NCI-H524 treated with DMSO at 0.1 percent for 48 hours (cell line): ENCODE measurements at regions not wholly inside any gene's neighbourhood (a gene's known extent, or its start where the extent isn't known, plus 50 kb on each side); places are given as distances from the start of the nearest gene placed in this dataset.

Experiments used
- DNase-seq: peaks from one replicate; lab custom pipeline; 2025; lab: John Stamatoyannopoulos, UW

DNA sequence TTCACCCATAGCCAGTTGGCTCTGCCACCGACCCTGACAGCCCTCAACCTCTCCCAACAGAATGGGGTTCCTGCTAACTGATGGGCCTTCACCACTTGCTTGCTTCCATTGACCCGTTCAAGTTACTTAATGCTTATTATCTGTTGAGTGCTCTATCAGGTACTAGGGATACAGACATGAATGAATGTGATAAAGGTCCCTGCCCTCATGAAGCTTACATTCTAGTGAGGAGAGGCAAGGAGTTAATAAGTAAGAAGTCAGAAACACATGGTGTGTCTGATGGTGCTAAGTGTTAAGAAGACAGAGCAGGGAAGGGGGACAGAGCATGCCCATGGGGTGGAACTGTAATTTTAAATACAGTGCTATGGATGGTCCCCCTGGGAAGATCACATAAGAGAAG, 107.5 kb upstream of the JUN start:
- DNase-seq, result no peak

DNA sequence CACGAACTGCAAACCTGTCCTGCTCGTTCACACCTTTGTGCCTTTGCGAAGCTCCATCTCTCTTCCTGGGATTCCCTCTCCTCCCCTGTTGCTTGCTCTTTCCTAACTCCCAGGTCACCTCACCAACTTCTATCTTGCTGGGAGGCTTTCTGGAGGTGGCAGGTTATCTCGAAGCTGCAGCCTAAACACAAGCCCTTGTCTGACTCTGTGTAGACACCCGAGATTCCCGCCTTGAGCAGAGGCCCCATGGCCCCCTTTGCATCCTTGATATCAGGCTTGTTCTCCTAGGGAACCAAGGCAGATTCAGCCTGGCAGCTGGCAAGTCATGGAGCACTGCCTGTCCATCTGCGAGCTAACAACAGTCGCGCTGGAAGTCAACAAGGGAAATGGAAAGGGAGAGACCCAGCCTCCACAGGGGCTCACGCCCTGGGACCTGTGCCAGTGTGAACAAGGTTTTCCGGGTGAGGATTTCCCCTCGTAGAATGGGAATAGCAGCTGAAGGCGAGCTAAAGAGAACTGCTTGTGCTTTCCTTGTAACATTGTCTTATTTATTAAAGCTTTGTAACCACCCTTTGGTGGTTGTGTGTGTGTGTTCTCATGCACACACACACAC, 109.5 kb upstream of the JUN start:
- DNase-seq, result no peak

DNA sequence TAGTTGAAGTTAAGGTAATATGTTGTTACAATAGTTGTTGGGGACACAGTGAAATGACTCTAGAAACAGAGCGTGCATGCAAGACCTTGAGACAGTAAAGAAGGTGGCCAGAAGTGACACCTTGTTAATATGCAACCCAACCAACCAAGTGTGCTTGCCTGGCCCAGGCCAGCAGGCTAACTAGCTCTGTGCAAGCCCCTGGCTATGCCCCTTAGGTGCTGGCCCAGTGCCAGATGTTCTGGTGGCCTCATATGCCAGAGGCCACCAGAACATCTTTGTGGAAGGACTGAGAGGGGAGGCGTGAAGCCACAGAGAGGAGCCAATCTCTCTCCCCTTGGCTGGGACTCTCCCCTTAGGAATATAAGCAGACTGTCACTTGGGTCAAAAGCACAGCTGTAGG, 111.2 kb upstream of the JUN start:
- DNase-seq, result no peak

DNA sequence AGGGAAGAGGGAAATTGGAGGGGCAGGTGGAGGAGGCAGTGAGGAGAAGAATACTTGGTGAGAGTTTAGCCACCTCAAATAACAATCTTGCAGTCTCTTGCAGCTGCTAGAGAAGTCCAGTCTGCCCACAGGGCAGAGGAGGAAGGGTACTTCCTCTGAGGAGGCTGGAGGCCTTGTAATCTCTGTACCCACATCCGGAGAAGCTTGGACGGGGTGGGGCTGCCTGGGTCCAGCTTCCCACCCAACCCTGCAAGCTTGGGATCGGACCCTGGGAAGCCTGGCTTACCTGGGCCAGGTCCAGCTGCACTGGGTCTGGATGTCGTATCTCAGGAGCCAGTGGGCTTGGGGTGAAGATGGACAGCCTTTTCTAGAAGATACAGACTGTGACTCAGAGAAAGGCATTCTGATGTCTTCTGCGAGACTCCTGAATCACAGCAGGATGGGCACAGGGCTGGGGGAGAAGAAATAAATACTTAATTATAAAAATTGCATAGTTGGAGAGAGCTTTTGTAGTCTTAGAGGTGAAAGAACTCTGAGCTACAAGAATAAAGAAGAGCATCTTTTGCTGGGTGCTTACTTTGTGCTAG, 111.8 kb upstream of the JUN start:
- DNase-seq, result no peak

DNA sequence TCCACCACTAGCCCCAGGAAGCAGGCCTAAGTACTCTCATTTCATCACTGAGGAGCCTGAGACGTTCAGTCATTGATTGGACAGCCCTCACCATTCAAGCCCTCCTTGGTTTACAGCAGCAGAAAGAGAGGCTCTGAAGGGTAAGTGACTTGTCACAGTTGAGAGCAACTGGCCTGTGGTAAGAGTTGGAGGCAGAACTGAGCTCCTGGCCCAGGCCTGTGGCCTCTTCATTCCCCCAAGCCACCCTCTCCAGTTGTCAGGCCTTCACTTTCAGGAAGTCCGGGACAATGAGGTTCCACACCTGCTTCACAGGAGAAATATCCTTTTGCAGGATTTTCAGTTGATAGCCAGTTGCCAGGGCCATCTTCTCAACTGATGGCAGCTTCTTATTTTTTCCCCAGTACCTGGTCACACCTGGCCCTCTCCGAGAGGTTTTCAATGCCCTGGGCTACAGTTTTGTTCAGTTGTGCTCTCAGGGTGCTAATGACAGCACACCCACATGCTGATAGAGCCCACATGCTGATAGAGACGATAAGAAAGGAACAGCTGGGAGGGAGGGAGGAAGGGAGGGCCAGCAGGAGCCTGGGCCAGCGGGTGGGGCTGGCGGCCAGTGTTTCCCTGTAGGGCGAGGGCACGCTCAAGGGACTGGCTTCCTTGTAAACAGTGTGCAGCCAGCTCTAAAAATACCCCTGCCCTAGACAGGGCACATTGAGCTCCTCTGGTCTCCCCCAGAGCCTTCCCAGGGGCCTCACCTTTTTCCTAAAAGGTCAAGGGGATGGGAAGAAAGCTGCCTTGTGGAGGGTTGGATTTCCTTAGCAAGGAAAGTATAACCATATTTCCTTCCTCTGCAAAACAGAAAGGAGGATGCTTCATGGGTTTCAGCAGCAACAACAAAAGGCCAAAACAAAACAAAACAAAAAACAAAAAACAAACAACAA, 112.7 kb upstream of the JUN start:
- DNase-seq, result no peak

DNA sequence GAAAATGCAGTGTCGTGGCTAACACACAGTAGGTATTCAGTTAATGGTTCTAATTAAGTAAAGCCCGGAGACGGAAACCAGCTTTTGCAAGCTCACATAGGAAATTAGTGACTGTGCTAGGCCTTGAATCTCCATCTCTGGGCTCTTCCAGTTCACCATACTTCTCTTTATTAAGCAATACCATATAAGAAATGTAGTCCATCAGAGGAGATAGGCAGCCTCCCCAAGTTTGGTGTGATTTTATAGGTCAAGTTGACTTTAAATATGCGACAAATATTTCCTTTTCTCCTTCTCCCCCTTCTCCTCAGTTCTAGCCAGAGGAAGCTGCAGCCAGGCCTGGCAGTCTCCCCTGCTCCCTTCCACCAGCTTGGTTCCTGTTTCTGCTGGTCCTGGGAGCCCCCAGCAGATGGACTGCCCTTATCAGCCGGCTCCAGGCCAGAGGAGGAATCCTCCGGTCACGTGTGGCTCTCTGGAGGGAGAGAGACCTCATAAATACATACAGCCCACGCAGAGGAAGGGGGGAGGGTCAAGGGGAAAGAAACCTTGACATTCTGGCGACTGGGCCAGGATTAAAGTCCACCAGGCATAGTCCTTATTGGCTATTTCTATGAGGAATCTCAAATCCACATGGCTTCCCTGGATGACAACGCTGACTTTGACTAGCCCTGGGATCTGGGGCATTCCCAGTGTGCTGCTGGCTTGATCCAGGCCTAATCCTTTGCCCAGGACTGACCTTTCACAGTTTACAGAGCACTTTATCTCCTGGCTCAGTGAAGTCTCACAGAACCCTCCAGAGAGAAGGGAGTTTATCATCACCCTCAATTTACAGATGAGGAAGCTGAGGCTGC, 115.1 kb upstream of the JUN start:
- peak; percentile 10 for DNase-seq

DNA sequence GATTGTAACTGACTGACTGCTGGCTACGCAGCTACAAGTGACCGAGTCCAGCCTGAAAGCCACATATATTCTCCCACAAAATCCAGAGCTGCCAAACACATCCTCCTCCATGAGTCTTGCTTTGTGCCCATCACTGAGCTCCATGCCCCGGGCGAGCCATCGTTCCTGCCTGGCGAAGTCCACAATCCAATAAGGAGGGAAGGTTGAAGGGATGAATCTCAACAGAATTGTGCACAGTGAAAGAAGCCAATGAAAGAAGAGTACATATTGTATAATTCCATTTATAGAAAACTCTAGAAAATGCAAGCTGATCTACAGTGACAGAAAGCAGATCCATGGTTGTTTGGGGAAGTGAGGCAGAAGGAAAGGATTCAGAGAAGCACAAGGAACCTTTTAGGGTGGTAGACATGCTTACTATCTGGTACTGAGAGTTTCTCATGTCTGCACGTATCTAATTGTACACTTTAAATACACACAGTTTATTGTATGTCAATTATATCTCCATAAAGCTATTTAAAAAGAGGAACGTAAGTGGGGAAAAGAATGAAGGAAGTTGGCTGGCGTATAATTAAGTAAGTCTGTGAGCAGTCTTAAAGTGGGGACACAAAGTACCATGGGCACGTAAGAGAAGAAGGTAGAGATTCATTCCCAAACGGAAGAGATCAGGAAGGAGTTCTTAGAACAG, 115.9 kb upstream of the JUN start:
- DNase-seq, result no peak

DNA sequence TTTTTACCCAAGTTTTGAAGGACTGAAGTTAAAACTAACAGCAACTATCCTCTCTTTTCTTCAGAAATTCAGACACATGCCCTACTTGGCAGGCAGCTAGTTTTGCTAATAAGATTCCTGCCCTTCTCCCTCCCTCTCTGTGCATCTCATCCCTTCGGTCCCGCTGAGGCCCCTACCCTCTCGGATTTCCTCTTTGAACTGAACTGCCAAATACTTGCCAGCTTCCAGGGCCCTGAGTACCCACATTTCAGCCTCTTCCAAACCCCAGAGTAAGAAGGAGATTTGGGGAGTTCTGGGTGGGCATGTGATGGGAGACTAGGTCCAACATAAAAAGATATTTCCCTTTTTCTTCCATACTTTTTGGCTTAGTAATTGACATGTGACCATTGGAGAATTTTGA, 116.5 kb upstream of the JUN start:
- no peak for DNase-seq

DNA sequence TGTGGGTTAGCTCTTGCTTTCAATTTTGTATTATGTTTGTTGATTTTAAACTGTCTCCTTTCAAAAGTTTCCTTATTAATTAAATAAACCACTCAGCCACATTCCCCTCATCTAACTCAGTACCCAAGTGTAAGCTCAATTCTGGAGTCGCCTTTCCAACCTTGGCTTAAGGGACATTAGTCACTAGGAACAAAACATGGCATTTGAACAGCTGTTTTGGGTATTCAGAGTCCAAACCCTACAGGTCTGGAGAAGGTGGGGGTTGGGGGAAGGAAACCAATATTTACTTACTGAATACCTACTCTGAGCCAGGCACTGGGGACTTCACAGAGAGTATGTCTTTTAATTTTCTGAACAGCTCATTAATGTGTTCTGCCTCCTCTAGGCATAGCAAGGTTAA, 117.2 kb upstream of the JUN start:
- no peak for DNase-seq

DNA sequence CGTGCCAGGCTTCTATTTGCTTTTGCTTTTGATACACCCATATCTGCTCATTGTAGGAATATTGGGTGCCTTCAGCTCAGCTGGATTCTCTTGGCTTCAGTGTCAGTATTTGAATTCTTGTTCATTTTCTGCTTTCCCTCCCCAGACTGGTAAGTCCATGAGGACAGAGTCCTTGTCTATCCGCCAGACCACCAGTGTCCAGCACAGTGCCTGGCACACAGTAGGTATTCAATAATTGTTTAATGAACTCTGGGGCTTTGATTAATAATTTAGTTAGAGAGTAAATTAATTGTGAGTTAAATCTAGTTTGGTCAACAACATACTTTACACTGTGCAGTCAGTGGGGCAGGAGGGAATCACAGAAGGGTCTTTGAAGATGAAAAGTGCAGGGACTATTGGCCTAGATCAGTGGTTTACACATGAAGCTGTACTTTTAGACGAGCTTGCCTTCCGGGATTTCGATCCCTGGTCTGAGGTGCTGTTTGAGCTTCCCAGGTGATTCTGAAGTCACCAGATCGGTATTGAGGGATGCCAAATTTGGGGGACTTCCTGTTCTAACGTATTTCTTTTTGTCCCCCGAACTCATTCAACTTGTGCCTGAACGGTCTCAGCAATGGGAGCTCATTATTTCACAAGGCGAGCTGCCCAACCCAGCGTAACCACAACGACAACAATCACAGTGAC, 119.1 kb upstream of the JUN start:
- no peak for DNase-seq

DNA sequence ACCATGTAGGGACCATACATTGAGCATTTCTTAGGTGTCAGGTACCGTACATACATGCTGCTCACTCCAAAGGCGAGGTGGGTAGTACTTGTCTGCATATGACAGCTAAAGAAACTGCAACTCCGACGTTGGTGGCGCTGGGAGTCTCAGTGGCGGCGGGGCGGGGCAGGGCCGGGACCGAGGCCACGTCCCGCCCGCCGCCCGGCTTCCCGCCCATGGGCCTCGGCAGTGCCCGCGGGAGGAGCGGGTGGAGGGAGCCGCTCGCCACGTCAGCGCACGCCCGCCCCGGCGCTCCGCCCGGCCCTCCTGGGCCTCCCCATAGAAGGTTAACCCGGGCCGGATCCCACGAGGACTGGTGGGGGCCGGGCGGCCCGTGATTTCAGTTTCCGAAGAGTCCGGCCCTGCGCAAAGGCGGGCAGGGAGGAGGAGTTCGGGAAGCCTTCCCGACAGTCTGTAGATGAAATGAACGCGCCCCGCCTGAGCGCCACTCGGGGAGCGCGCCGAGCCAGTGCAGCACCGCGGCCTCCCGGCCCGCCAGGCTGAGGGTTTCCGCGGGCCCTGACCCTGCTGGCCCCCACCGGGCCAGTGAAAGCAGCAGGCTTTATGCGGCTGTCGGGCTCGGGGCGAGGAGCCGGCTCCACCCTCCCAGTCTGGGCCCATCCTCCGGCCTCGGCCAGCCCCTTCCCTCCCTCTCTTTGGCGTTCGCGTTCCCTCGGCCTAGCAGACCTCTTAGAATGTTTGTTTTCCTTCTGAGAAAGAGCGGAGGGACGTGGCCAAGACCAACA, 119.9 kb upstream of the JUN start:
- no peak for DNase-seq

DNA sequence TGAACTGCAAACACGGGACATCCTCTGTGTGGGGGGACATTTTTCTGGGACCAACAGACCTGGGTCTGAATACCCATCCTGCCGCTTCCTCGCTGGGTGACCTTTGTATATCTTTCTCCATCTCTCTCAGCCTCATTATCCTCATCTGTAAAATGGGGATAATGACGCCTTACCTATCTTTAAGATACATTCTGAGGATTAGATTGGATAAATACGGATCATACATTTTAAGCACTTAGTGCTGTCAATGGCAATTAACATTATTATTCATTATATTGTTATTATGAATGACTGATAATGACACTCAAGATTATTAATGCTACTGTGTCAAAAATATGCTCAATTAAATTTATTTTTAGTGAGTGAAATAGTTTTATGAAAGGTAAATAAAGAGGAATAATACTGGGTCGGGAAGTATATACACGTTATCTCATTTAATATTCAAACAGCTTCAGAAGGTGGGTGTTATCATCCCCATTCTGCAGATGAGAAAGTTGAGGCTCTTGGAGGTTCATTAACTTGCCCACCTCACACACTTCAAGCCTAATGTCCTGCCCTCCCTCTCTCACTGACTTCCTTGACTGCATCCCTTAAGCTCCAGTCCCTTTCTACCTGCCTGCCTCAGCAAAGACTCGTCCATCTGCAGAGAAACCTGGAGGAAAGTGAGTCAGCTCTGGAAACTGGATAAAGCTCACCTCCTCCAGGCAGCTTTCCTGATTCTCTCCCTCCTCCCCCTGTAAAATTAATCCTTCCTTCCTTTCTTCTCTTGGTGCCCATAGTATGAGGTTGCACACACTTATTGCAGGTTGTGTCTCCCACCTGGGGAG, 120.7 kb upstream of the JUN start:
- DNase-seq, result no peak

DNA sequence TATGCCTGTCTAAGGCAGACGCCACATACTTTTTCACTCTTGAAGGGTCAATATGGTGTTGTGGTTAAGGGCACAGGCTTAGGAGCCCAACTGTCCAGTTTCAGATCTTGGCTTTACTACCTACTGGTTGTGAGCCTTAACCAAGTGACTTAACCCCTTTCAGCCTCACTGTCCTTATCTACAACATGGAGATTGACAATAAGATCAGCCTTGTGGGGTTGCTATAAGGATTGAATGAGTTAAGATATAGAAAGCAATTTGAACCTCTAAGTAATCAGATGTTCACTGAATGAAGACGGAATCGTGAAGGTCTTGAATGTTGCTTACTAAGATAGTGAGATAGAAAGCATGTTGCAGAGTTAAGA, 121.3 kb upstream of the JUN start:
- no peak for DNase-seq

DNA sequence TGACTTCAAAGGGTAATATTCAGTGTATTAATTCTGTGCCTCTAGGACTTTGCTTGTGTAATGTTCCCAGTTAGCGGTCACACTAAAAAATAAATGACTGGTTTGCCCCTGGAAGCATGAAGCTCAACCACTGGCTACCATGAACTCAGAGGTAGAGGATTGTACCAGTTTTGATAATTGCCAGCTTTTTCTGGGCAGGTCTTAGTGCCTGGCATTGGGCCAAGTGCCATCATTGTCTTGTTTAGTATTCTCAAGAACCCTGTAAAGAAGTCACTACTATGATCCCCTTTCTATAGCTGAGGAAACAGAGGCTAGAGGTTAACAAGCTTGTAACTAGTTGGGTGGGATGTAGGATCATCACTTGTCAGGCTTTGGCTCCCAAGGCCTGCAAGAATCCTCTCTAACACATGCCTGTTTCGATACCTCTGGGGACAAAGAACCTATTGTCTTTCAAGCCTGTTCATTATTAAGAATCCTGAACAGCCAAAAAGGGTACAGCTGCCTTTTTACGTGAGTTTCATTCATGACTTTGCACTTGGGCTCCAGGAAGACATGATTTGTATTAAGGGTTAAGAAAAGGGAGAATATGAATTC, 121.9 kb upstream of the JUN start:
- no peak for DNase-seq

DNA sequence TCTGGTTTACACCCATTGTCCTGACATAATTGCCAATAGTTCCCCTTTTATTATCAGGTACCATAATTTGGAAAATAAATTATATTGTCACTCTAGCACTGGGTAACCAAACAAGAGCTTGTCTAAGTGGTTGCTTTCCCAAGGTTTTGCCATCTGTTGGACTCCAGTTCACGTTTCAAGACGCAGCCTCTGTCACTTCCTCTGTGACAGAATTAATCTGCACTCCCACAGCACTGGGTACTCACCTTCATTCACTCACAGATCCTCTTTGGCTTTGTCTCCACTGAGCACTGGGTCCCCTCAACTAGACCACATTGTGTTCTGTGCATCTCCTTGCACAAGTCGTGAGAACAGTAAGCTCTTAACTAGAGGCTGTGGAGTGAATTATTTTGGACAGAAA, 123.6 kb upstream of the JUN start:
- peak; percentile 60 for DNase-seq

DNA sequence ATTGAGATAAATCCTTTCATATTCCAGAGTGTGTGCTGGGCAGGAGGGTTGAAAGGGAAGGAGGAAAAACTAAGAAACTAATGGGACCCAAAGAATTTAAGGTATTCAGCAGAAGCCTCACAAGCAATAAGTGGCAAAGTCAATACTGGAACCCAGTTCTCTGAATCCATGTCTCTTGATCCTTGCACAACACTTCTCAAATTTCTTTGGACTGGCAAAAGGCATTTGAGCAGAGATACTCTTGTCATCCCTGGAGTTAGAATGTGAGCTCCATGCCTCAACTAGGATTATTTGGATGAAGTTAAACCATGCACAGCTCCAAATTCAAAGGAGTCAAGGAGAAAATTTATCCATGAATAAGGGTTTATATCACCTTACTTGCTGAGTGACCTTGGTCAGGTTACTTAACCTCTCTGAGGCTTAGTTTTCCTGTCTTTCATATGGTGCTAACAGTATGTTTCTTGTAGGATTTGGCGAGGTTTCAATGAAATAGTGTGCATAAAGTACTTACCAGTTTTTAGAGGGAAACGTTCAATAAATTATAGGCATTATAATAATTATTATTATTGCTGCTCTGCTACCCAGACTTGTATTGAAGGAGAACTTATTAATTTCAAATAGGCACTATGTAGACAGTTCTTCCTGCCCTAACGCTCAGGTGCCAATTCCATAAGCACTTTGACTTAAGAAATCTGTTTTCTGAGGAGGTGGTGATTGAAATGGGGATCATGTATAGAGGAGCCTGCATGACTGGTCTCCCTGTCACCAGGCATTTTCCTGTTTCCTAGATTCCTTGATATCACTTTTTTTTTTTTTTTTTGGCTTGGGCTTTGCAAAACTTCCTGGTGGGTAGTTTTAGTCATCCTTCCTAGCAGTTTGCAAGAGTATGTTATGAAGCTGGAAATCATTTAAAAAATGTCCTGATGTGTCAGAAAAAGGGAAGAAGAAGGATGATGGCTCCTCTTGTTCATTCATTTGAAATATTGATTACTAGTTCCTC, 125.0 kb upstream of the JUN start:
- no peak for DNase-seq

DNA sequence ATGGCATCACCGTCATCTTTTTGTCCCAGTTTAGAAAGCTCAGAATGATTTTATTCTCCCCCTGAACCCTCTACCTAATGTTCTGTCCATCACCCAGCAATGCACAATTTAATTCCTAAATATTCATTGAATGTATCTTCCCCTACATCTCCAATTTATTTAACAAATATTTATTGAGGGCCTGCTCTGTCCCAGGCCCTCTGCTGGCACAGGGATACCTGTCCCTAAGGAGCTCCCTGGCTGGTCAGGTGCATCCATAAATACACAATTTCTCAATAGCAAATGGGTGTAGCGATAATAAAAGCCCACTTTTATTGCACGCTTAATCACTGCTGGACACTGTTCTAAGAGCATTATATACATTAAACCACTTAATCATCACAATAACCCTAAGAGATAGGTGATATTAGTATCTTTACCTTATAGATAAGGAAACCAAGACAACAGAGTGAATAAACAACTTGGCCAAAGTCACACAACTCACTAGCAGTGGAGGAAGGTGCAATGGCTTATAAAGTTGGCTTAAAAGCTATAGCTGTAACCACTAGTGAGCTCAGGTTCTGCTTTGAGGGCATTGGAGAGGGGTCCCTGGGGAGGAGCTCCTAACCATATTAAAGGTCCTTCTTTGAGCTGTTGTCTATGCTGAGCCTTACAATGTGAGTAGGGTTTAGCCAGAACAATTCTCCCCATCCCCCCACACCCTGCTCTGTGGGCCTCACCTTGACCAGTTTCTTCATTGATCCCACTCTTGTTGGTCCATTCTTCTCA, 126.3 kb upstream of the JUN start:
- no peak for DNase-seq
